ENCODE measurements at regions not wholly inside any gene's neighbourhood (a gene's known extent, or its start where the extent isn't known, plus 50 kb on each side); places are given as distances from the start of the nearest gene placed in this dataset.

- TF ChIP-seq, protein P1, sequence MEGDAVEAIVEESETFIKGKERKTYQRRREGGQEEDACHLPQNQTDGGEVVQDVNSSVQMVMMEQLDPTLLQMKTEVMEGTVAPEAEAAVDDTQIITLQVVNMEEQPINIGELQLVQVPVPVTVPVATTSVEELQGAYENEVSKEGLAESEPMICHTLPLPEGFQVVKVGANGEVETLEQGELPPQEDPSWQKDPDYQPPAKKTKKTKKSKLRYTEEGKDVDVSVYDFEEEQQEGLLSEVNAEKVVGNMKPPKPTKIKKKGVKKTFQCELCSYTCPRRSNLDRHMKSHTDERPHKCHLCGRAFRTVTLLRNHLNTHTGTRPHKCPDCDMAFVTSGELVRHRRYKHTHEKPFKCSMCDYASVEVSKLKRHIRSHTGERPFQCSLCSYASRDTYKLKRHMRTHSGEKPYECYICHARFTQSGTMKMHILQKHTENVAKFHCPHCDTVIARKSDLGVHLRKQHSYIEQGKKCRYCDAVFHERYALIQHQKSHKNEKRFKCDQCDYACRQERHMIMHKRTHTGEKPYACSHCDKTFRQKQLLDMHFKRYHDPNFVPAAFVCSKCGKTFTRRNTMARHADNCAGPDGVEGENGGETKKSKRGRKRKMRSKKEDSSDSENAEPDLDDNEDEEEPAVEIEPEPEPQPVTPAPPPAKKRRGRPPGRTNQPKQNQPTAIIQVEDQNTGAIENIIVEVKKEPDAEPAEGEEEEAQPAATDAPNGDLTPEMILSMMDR (IDR thresholded peaks at IDR 0.05), result no peak
- TF ChIP-seq POLR2A (IDR thresholded peaks at IDR 0.05), result no peak
These were observed 58.1 kb upstream of the SATB1 start for GRCh38 chr3:18483226-18483625.
